ENCODE measurements at regions not wholly inside any gene's neighbourhood (a gene's known extent, or its start where the extent isn't known, plus 50 kb on each side); places are given as distances from the start of the nearest gene placed in this dataset.

DNA sequence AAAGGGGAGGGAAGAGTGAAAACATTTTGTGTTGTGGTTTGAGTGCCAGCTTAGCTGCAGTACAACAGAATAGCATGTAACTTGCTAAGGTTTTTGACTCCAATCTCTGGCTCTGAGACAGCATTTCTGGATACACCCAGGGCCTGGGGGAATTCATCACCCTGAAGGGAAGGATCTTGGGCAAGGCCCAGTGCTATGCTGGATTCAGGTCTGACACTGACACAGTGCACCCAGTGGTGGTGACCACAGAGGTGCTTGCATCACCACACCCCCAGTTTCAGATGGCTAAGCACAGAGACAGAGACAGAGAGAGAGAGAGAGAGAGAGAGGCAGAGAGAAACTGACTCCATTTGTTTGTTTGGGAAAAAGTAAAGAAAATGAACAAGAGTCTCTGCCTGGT lies 74.1 kb upstream of the KBTBD8 start (continued):
- TF ChIP-seq, protein P1, sequence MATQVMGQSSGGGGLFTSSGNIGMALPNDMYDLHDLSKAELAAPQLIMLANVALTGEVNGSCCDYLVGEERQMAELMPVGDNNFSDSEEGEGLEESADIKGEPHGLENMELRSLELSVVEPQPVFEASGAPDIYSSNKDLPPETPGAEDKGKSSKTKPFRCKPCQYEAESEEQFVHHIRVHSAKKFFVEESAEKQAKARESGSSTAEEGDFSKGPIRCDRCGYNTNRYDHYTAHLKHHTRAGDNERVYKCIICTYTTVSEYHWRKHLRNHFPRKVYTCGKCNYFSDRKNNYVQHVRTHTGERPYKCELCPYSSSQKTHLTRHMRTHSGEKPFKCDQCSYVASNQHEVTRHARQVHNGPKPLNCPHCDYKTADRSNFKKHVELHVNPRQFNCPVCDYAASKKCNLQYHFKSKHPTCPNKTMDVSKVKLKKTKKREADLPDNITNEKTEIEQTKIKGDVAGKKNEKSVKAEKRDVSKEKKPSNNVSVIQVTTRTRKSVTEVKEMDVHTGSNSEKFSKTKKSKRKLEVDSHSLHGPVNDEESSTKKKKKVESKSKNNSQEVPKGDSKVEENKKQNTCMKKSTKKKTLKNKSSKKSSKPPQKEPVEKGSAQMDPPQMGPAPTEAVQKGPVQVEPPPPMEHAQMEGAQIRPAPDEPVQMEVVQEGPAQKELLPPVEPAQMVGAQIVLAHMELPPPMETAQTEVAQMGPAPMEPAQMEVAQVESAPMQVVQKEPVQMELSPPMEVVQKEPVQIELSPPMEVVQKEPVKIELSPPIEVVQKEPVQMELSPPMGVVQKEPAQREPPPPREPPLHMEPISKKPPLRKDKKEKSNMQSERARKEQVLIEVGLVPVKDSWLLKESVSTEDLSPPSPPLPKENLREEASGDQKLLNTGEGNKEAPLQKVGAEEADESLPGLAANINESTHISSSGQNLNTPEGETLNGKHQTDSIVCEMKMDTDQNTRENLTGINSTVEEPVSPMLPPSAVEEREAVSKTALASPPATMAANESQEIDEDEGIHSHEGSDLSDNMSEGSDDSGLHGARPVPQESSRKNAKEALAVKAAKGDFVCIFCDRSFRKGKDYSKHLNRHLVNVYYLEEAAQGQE (IDR thresholded peaks at IDR 0.05; ENCODE audit: low read depth, low read length): no peak
- TF ChIP-seq, protein P2, sequence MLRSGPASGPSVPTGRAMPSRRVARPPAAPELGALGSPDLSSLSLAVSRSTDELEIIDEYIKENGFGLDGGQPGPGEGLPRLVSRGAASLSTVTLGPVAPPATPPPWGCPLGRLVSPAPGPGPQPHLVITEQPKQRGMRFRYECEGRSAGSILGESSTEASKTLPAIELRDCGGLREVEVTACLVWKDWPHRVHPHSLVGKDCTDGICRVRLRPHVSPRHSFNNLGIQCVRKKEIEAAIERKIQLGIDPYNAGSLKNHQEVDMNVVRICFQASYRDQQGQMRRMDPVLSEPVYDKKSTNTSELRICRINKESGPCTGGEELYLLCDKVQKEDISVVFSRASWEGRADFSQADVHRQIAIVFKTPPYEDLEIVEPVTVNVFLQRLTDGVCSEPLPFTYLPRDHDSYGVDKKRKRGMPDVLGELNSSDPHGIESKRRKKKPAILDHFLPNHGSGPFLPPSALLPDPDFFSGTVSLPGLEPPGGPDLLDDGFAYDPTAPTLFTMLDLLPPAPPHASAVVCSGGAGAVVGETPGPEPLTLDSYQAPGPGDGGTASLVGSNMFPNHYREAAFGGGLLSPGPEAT (IDR thresholded peaks at IDR 0.05; ENCODE audit: low read depth): no peak
- no peak for TF ChIP-seq KDM1A (IDR thresholded peaks at IDR 0.05; ENCODE audit: borderline replicate concordance)
- no peak for TF ChIP-seq RAD21 (IDR thresholded peaks at IDR 0.05; ENCODE audit: insufficient read depth, low read depth, low read length)

DNA sequence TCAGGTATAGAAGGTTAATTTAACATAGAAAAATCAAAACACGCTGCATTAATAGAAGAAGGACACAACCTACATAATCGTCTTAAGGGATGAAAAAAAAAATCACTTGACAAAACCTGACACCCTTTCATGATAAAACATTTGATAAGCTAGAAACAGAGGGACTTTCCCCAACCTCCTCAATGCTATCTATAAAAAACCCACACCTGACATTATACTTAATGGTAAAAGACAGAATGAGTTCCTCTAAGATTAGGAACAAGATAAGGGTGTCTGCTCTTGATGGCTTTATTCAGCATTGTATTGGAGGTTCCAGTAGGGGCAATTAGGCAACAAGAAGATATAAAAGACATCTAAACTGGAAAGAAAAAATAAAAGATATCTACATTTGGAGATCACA lies 69.9 kb upstream of the KBTBD8 start:
- POLR2A ChIA-PET: no interaction called here
- no peaks in the 10 kb centered on the region for H3K27me3 ChIP-seq (replicated peaks in 1 of 2; ENCODE audit: control insufficient read depth in 2 of 2, insufficient read depth in 2 of 2, low read length in 1 of 2)
- no peaks in the 10 kb centered on the region for H3K79me2 ChIP-seq (ENCODE audit: control insufficient read depth, insufficient read depth, low read length)
- BruUV-seq (replicated peaks): no TSS peak
- no peaks in the 10 kb centered on the region for H3K36me3 ChIP-seq (ENCODE audit: control insufficient read depth in 2 of 2, insufficient read depth in 2 of 2, low read length in 1 of 2)
- no peak overlapping the region for H2AFZ ChIP-seq (ENCODE audit: control insufficient read depth, low read depth, low read length)
- in situ Hi-C loops (cut with MboI) (no loop called here), intact Hi-C loops (cut with micrococcal nuclease; ENCODE audit: unreplicated experiment) (no loop called here)
- no peaks in the 10 kb centered on the region for H4K20me1 ChIP-seq (ENCODE audit: control insufficient read depth, insufficient read depth)
- DNase-seq (ENCODE audit: low read depth, low spot score) (no peak), ATAC-seq (no peak), FAIRE-seq (no peak)
- H3K4me1 ChIP-seq (ENCODE audit: control insufficient read depth, insufficient read depth, low read length): no peaks in the 10 kb centered on the region
- H3K4me3 ChIP-seq: no peak overlapping the region
- SMC1A ChIA-PET (ENCODE audit: uncharacterized antibody, unreplicated experiment): interaction anchor here (1.0 to 1.5 kb wide), 2 partner anchors 10 to 551 kb away, joined by 3 to 7 read pairs; no protein-coding TSS in a partner anchor
- TF ChIP-seq SREBF2 (IDR thresholded peaks at IDR 0.05; ENCODE audit: low read length): no peak
- no peak for TF ChIP-seq CHD1 (IDR thresholded peaks at IDR 0.05; ENCODE audit: low read depth, low read length)
- TF ChIP-seq BRCA1 (IDR thresholded peaks at IDR 0.05; ENCODE audit: low read depth, low read length): no peak
- TF ChIP-seq IRF4 (IDR thresholded peaks at IDR 0.05; ENCODE audit: low read depth, low read length): no peak
- TF ChIP-seq ASH2L (IDR thresholded peaks at IDR 0.05; ENCODE audit: borderline replicate concordance, low read depth): no peak
- no peak for TF ChIP-seq JUND (IDR thresholded peaks at IDR 0.05; ENCODE audit: low read depth, low read length)
- TF ChIP-seq, protein P3, sequence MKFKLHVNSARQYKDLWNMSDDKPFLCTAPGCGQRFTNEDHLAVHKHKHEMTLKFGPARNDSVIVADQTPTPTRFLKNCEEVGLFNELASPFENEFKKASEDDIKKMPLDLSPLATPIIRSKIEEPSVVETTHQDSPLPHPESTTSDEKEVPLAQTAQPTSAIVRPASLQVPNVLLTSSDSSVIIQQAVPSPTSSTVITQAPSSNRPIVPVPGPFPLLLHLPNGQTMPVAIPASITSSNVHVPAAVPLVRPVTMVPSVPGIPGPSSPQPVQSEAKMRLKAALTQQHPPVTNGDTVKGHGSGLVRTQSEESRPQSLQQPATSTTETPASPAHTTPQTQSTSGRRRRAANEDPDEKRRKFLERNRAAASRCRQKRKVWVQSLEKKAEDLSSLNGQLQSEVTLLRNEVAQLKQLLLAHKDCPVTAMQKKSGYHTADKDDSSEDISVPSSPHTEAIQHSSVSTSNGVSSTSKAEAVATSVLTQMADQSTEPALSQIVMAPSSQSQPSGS (IDR thresholded peaks at IDR 0.05; ENCODE audit: low read length): no peak
- TF ChIP-seq MEF2B (IDR thresholded peaks at IDR 0.05; ENCODE audit: partially characterized antibody, poor library complexity, severe bottlenecking): no peak
- no peak for TF ChIP-seq RUNX3 (IDR thresholded peaks at IDR 0.05; ENCODE audit: low read length)
- no peak for TF ChIP-seq PAX5 (IDR thresholded peaks at IDR 0.05; ENCODE audit: borderline replicate concordance, low read depth, low read length)
- no peak for TF ChIP-seq ZNF384 (IDR thresholded peaks at IDR 0.05; ENCODE audit: borderline replicate concordance, low read depth, low read length)
- CTCF ChIA-PET: no interaction called here
- no peak overlapping the region for H3K4me2 ChIP-seq (ENCODE audit: control insufficient read depth, insufficient read depth)
- RAD21 ChIA-PET (ENCODE audit: unreplicated experiment): no interaction called here
- H3K9me3 ChIP-seq (replicated peaks; ENCODE audit: control insufficient read depth, insufficient read depth, low read length): no peaks in the 10 kb centered on the region
- no peak overlapping the region for H3K27ac ChIP-seq (ENCODE audit: control insufficient read depth, insufficient read depth)
- WGBS (ENCODE audit: insufficient coverage, insufficient replicate concordance, low lambda C conversion rate, missing lambda C conversion rate): 20% methylated on average over 2 of the region's 2 CpGs
- no peak overlapping the region for H3K9ac ChIP-seq (ENCODE audit: control insufficient read depth, insufficient read depth, low read length)

Measured in GM12878 (cell line).